Brain pericyte (primary cell): ENCODE measurements at regions not wholly inside any gene's neighbourhood (a gene's known extent, or its start where the extent isn't known, plus 50 kb on each side); places are given as distances from the start of the nearest gene placed in this dataset.
"Not testable (repeated sequence)": the region's sequence is repeated elsewhere in the genome, so short reads cannot be mapped to it uniquely, and the experiment has no call there.

Source experiments
- DNase-seq: peaks from one replicate; pipeline ENCODE4 v3.0.0-alpha.2; 2012; ENCODE audit warnings: low read depth, low spot score

GRCh38 chr3:33956776-33957175 lies 158.3 kb downstream of the PDCD6IP start:
- no peak for DNase-seq

GRCh38 chr3:33957176-33957575 lies 158.7 kb downstream of the PDCD6IP start:
- no peak for DNase-seq

- no peak for DNase-seq
Measured at GRCh38 chr3:33958661-33959060, 160.2 kb downstream of the PDCD6IP start.

DNA sequence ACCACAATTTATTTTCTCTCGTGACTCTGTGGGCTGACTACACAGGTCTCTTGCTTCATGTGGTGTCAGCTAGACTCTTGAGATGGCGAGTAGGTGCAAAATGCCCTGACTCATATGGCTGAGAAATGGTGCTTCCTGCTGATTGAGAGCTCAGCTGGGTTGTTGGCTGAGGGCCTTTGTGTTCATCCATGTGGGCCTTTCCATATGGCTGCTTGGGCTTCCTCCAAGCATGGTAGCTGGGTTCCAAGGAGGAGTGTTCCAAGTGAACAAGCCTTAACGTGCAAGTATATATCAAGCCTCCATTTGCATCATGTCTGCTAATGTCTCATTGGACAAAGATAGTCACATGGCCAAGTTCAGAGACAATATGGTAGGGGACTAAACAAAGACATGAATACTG lies 164.0 kb downstream of the PDCD6IP start:
- DNase-seq, result no peak

GRCh38 chr3:33970180-33970579 lies 171.8 kb downstream of the PDCD6IP start:
- DNase-seq, result not testable (repeated sequence)

- no peak for DNase-seq
Measured at GRCh38 chr3:33971055-33971454, 172.6 kb downstream of the PDCD6IP start.

- DNase-seq, result no peak
Measured at GRCh38 chr3:33975463-33975862, 177.0 kb downstream of the PDCD6IP start.

GRCh38 chr3:33977227-33977626 lies 178.8 kb downstream of the PDCD6IP start:
- DNase-seq, result no peak

- peak; percentile 62 for DNase-seq
Measured at GRCh38 chr3:33980252-33980651, 181.8 kb downstream of the PDCD6IP start.

DNA sequence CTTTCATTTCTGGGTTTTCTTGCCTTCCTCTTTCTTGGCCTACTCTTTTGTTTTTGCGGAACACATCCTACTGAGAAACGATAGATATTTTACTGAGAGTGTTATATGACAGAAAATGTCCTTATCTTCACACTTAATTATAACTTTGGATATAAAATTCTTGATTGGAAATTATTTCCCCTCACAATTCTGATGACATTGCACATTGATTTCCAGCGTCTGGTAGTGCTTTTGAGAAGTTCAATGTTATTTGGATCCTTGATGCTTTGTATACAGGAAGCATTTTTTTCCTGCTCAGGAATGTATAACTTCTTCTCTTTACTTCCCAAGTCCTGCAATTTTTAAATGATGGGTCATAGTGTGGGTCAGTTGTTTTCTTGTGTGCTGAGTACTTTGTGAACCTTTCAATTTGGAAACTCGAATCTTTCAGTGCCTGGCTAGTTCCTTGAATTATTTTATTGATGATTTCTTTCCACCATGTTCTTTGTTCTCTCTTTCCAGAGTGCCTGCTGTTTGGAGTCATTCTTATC lies 183.9 kb downstream of the PDCD6IP start:
- no peak for DNase-seq

- DNase-seq, result not testable (repeated sequence)
Measured at GRCh38 chr3:33982949-33983348, 184.5 kb downstream of the PDCD6IP start.

- DNase-seq, result no peak
Measured at GRCh38 chr3:33989229-33989628, 190.8 kb downstream of the PDCD6IP start.

DNA sequence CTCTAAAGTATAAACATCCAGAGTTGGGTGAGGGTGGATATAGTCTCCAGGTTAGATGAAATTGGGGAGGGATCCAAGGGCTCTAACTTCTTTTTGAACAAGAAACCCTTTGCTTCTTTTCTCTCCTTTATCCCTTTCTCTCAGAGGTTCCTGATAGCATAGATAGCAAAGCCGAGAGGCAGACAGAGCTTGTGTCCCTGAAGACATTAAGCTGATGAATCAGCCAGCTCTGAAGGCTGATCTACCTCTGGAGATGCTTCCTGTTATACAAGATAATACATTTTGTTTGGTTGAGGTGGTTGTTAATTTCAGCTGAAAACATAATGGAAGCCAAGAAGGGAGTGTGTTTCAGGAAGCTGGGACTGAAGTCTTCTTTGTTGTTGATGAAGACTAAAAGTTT lies 193.2 kb downstream of the PDCD6IP start:
- DNase-seq, result no peak

DNA sequence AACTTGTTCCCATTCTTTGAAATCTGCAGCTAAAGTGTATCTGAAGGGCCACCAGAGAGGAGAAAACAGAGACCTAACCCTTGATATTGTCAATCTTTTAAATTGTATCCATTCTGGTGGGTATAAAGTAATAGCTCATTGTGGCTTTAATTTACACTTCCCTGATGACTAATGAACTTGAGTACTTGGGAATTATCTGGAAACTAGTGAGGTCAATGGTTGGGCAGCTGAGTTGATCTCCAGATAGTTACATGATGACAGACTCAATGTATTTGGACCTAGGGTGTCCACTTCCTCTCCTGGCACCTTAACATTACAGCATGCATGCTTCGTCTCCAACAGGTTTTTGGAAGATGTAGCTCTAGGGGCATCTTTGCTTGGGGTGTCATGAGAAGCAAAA lies 195.2 kb downstream of the PDCD6IP start:
- DNase-seq, result no peak

GRCh38 chr3:33994568-33994967 lies 196.1 kb downstream of the PDCD6IP start:
- no peak for DNase-seq

DNA sequence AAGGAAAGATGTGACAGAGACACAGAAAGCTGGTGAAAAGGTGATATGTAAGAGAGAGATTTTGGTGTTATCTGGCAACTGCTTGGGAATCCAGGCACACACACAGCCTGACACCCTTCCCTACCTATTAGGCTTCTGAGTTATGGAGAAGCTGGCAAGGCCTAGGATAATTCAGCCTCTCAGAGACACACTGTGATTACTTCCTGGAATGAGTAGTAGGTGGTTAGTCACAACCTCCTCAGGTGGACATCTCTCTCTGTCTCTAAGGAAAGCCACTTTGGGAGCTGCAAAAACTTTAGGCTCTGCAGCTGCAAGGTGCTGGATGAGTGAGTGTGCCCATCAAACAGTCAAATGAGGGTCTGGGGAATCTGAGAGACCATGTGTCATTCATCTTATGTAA lies 201.9 kb downstream of the PDCD6IP start:
- no peak for DNase-seq

GRCh38 chr3:34001022-34001421 lies 202.6 kb downstream of the PDCD6IP start:
- DNase-seq, result no peak

GRCh38 chr3:34001990-34002389 lies 203.6 kb downstream of the PDCD6IP start:
- no peak for DNase-seq

GRCh38 chr3:34002569-34003100 lies 204.2 kb downstream of the PDCD6IP start:
- no peak for DNase-seq

DNA sequence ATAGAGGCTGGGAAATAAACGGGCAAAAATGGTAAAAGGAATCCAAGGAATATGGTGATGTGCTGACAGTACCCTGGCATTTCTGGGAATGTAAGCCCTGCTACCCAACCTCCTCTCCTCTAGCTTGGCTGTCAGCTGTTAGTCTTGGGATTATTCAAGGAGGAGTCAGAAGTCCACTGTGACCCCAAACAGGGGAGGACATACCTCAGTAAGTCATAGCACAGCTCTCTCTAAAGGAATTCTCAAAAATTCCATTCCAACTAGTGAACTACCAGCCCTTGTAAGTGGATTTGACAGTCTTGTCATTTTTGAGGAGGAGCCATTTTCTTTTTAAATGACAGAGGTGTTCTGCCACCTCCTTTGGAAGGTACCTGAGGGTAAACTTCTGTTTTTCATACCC lies 207.5 kb downstream of the PDCD6IP start:
- DNase-seq, result no peak

- no peak for DNase-seq
Measured at GRCh38 chr3:34008191-34008590, 209.8 kb downstream of the PDCD6IP start.

GRCh38 chr3:34008836-34009809 lies 210.7 kb downstream of the PDCD6IP start:
- DNase-seq, result no peak
